Amniotic epithelial cell (primary cell): ENCODE measurements at regions not wholly inside any gene's neighbourhood (a gene's known extent, or its start where the extent isn't known, plus 50 kb on each side); places are given as distances from the start of the nearest gene placed in this dataset.
A peak's percentile ranks its signal among the peaks of the same experiment; 100 is the strongest.
"Not testable (repeated sequence)": the region's sequence is repeated elsewhere in the genome, so short reads cannot be mapped to it uniquely, and the experiment has no call there.

ENCODE experiments used
- DNase-seq: peaks from one replicate; pipeline ENCODE4 v3.0.0-alpha.2; 2010; ENCODE audit warnings: low read depth

DNA sequence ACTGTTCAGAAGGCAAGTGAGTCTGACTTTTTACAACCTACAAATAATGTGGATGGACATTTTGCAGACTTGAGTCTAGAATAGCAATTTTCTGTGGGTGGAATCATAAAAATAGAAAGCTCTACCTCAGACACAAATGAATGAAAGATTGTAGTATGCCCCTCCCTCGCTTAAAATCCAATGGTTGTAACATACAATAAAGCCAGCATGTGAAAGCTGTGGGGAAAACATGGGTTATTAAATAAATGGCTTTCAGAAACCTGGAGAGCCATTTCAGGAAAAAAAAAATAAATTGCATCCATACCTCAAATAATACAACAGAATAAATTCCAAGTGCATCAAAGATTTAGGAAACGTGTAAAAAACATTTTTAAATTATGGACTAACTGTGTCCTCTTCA lies 123.1 kb upstream of the MON1B start:
- no peak for DNase-seq

DNA sequence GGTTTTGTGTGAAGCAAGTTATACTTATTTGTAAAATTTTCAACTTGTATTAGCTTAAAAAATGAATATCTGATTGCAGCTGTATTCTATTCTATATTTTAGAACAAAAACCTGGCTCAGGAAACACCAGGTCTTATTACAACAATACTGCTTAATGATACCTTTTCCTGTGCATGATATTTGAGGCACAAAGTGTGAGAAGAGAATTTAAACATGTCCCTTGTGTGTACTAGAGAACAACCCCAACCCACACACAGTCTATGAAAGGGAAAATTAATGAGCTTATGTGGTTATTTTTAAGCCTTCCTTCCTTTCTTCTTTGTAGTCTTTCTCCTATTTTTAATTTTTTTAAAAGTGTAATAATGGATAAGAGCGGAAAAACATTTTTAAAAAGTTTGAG lies 122.6 kb upstream of the MON1B start:
- no peak for DNase-seq

DNA sequence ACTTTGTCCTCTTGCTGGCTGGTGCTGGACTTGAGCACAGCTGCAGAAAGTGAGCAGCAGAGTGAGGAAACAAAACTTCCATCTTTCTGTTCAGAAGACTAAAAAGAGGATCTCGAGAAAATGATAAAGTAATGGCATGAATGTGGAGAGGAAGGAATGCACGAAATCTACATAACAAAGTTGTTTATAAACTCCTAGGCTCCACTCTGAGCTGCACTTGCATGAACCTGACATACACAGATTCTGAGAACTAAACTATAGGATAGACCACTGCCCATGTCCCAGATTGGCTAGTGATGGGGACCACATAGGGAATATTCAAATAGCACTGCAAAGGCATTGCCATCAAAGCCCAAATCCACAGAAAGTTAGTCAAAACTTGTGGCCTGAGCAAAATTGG lies 121.1 kb upstream of the MON1B start:
- DNase-seq = no peak

DNA sequence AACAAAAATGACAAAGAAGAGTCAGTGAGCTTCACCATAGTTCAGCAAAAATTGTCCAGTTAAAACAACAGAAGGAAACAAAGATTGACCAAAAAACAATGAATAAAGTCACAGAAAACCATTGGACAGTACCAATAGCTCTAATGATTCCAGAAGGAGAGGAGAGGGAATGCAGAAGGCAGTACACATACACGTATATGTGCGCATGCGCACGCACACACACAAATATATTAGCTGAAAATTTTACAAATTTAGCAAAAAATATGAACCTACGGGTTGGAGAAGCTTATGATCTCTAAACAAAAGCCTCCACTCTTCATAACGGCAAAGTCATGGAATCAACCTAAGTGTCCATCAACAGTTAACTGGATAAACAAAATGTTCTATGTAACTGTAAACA lies 120.3 kb upstream of the MON1B start:
- DNase-seq = no peak

DNA sequence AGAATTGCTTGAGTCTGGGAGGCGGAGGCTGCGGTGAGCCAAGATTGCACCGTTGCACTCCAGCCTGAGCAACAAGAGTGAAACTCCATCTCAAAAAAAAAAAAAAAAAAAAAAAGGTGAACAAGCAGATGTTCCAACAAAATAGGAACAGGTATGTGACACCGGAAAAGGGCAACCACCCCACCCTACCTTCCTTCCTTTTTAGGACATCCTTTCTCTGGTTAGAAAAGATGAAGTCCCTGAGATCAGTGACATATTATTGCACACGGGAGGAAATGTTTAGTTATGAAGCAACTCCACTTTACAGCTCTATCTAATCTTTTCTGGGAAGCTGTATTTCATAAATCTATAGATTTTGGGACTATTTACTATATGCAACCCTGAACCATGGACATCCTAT lies 114.2 kb upstream of the MON1B start:
- DNase-seq = no peak

DNA sequence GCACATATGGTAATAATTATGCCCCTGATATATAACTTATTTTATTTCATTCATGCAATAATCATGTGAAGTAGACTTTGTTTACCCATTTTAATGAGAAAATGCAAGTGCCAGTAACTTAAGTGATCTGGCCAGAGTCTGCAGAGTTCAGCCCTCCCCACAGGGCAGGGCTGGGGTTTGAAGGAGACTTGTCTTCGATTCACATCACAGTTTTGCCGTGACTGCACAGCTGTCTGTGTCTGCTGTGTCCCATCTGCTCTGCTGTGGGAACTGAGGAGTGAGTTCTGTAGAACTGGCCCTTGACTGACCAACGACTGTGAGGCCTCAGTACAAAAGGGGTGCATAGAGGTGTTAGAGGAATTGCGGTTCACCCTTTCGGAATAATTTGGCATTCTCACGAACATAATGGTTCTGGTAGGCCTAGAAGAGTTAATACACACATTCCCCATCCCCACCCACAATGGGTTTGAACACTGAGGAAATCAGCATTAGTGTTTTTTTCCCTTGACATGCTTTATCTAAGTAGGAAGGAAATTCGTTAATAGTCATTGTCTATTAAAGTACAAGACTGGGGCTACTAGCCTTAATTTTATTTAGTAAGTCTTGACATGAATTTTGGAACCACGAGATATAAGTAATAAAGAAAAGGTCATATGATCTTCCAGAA lies 113.6 kb upstream of the MON1B start:
- no peak for DNase-seq

DNA sequence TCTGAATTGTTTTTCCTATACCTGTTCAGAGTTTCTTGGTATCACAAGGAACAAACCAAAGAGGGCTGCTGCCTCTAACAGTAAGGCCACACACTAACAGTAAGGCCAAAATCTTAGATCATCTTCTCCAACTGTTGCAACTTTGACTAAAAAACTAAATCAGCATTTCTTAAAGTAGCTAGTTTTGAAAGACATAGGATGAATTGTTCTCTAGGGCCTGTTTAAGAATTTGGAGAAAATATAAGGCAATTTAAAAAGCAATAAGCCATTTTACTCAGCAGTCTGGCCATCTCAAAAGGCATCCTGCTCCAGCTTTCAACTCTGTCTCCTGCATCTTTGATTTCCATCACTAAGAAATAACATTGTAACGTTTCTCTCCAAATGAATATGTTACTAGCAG lies 105.0 kb upstream of the MON1B start:
- no peak for DNase-seq

DNA sequence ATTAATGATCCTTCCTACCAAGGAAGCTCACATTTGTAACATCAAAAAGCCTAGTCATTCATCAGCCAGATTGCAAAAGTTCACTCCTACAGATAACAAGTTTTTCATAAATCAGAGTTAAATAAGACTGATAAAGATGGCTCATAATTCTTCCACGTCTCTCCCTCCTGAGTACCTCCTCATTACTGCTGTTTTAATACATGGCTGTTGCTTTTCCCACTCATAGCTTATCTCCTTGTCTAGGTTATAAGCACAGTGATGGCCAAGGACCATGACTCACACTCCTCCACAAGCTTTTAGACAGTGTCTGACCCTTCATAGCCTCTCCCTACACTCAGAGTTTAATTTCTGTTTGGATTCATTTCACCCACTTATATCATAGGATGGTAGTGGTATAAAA lies 100.9 kb upstream of the MON1B start:
- peak; percentile 95 for DNase-seq

DNA sequence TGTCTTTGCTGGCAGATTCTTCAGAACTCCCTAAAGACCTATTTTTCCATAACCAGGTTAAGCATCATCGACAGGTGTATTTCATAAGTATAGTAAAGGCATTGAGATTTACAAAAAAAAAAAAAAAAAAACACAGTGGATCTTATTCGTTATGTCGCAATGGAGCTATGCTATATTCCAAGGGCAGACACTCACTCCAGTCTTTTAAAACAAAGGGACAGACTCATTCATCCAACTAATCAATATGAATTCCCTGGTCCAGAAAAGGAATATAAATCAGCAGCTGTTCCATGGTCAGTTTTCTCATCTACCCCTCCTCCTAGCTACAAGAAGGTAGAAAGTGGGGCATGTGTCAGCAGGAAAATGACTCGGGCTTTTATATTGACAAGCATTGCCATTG lies 97.7 kb upstream of the MON1B start:
- no peak for DNase-seq

DNA sequence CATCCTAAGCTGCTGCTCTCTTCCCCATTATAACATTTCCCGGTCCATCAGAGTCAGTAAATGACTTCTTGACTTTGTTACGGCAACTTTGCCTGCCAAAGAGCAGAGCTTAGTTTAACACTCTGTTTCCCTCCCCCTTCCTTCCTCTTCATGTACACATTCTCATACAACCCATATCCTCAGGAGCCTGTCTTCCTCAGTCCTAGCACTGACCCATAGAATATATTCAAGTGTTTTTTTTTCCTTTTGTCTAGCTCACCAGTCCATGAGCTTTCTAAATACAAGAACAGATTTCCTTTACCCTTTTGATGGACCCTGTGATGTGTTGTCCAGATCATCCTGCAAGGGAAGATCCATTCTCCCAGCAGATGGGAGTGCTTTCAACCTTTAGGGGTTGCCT lies 97.0 kb upstream of the MON1B start:
- no peak for DNase-seq

DNA sequence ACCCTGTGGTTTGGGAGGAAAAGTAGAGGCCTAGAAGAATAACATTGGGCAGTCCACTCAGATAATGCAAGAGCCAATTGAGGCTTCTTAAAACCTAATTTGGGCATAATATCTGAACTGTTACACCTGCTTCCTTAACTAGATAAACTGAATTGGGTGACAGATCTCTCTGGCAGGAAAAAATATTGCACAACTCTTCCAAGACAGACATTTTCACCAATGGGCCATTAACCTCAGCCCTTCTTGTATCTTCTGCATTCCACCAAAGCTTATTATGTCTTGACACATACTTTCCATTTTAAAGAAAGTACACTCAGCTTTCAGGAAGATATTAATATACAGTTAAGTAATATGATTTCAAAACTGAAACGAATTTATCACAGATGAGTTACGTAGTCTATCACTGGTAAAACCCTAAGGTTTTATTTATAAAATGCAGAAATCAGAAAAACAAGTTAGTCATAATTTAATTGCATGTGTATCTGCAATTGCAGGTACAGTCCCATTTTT lies 79.9 kb upstream of the MON1B start:
- peak; percentile 31 for DNase-seq

DNA sequence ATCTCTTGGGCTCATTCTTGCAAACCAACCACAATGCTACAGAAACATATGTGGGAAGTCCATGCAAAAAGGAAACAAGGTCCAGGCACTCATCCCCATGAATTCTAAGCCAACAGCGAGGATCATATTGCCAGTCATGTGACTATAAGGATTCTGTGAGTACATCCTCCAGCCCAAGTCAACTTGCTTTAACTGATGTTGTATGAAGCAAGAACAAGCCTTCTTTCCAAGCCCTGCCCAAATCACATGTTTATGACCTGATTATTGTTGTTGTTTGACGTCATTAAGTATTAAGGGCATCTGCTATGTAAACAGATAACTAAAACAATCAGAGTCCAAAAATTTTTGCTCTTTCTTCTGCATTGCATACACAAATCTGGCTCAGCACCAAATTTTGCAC lies 78.2 kb upstream of the MON1B start:
- DNase-seq = peak; percentile 66

DNA sequence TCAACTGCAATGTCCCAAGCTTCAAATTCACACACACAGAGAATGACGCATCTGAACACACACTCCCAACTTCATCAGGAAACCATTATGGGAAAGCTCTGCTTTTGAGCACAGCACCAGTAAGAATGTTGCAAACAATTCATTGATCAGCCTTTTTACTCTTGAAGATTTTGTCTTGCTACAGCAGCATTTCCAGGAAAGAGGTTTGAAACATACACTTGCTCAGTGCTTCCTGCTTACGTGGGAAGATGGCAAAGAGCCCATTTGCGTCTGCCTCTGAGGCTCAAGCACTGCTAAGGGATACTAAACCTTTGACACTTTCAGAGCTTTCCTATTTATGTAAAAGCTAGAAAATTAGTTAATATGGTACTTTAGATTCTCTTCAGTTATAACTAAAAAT lies 77.2 kb upstream of the MON1B start:
- no peak for DNase-seq

DNA sequence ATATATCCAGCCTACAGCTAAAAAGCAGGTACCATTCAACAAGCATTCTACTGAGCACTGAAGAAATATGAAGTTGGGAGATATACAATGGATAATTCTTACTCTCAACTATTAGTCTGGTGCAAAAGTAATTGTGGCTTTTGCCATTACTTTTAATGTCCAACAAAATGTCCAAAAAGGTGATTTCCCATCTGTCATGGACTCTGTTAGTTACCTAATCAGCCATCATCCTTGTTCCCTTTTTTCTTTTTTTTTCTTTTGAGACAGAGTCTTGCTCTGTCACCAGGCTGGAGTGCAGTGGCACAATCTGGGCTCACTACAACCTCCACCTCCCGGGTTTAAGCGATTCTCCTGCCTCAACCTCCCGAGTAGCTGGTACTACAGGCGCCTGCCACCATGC lies 76.6 kb upstream of the MON1B start:
- DNase-seq = not testable (repeated sequence)

DNA sequence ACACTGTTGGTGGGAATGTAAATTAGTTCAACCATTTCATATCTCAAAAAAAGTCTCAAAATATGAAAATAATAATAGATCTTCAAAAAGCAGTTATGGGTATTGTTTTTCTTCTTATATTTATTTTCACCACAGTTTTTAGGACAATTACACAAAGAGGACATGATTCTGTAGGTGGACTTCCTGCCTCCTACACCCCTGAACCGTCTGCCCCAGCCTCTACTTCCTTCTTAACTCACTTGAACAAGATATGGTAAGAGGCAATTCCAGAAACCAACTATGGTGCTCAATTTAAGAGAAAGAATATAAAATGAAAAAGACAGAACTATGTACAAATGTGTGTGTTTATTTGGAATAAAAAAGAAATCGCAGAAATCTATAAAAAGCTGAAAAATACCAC lies 74.1 kb upstream of the MON1B start:
- DNase-seq = no peak

DNA sequence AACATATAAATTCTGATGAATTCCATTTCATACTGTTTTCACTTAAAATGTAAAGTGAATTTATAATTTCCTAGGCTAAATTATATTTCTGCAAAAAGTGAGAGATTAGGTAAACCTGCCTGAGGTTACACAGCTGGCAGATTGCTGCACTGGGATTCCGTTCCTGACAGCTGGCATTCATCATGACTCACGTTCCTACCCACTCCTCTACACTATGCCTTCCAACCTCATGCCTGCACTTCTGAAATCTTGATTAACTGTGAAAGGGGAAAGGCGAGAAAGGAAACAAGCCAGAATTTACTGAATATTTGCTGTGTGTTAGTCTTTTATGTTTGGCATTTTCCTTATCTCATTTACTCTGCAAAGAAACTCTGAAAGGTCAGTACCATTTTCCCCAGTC lies 73.3 kb upstream of the MON1B start:
- DNase-seq = peak; percentile 59

DNA sequence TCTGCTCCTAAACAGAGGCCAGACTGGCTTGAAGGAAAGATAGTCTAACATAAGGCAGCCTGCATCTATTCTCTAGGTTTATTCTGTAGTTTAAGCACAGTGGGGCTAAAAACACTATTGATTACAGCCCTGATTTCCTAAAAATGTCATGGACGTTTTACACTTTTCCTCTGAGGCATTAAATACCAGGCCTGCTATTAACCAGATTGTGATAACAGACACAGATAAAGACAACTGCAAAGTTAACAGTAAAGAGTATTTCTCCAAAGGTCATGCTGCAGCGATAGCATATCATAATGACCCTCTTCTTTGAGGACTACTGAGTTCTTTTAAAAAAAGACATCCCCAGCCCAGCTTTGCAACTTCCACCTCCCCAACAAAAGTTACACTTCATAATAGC lies 59.6 kb upstream of the MON1B start:
- DNase-seq = no peak

DNA sequence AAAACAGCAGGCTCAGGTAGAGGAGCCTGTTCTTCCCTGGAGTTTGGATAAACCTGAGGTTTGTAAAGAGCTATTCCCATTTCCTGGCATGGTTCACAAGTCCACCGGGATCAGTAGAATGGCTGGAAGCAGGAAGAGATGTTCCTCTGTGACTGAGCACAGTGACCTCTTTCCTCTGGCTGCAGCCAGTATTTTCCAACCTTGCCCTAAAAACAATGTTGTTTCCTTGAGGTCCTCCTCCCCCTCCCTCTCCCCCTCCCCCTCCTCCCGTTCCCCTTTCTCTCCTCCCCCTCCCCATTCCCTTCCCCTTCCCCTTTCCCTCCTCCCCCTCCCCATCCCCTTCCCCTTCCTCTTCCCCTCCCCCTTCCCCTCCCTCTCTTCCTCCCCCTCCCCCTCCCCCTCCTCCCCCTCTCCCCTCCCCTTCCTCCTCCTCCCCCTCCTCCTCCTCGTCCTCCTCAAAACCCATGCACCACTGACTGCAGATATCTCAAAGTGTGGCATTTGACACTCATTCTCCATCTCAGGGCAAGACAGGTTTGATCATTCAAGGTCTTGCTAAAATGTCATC lies 58.9 kb upstream of the MON1B start:
- DNase-seq = no peak

DNA sequence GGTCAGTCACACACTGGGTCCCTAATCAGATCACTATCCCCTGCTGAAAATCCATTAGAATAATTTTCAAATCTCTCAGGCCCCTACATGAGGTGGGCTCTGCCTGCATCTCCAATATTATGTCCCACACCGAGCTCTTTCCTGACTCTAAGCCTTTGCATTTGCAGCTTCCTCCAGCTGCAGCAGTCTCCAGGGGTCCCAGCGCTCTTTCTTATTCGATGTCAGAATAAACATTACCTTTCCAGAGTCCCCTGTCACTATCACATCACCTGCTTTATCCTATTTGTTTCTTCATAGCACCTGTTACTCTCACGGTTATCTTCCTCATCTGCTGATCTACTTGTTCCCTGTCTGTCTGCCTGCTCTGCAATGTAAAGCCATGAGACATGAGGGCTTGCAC lies 57.3 kb upstream of the MON1B start:
- DNase-seq = no peak

DNA sequence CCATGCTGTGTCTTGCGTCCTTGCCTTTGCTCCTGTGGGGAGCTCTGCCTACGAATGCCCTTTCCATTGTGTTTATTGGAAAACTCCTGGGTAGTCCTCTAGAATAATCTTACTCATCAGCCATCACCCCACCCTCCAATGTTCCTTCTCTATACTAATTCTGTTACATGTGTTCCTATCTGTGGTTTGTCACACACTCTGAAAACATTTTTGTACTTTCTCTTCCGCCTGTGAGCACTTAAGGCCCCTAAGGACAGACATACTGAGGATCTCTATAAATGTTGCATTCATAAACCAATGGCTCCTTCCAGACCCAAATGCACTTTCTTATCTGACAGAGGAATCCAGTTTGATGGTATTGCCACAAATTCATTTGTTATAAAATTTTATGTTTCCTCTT lies 53.9 kb upstream of the MON1B start:
- no peak for DNase-seq
